Fibroblast of skin of right quadriceps (primary cell): ENCODE measurements at regions not wholly inside any gene's neighbourhood (a gene's known extent, or its start where the extent isn't known, plus 50 kb on each side); places are given as distances from the start of the nearest gene placed in this dataset.
A peak's percentile ranks its signal among the peaks of the same experiment; 100 is the strongest.

Experiments
- DNase-seq: peaks from one replicate; pipeline ENCODE4 v3.0.0-alpha.2; 2013

DNA sequence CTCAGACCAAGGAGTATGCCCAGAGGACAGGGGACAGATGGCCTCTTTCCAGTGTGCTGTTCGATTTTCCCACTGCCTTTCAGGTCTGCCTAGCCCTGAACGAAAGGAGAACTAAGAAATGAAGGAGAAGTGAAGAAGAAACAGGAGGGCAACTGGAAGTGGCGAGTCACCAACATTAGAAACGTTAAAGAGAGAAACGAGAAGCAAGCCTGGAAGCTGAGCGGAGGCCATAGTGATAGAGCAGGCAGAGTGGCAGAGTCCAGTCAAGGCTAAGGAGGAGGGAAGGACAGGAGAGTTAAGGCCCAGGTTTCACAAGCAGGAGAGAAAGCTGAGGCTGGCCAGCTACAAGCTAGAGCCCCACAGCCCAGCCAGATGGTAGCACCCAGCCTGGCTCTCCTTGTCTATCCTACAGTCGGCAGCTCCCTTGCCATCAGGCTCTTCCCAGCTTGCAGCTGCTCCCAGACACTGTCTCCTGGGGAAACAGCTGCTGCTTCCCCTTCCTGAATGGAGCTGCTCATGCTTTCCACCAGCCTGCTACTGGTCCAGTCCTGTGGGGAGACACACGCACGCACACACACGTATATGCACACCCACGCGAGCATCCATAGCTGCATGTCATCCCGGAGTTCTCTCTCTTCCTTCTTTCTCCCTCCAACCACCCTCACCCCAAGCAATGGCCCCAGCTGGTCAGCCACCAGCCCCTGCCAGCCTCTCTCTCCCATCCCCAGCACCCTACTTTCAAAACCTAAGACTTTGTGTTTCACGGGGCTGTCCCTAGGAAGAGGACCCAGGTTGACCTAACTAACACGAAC is 139.7 kb upstream of the CCND2 start:
- no peak for DNase-seq

DNA sequence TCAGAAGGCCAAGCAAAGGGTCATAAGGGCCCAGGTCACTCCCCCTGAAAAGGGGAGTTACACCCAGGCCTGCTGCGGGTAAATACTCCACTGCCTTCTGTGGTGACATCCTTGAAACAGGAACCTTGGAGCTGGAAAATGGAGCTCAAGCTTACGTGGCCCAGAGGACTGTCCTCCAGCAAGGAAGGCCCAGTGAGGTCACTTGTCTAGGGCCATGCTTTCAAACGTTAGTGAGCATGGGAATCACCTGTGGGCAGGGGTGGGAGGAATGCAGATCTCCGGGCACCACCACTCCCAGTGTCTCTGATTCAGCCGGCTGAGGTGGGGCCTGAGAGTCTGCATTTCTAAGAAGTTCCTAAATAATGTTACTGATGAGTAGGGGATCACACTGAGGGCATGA is 140.5 kb upstream of the CCND2 start:
- no peak for DNase-seq

DNA sequence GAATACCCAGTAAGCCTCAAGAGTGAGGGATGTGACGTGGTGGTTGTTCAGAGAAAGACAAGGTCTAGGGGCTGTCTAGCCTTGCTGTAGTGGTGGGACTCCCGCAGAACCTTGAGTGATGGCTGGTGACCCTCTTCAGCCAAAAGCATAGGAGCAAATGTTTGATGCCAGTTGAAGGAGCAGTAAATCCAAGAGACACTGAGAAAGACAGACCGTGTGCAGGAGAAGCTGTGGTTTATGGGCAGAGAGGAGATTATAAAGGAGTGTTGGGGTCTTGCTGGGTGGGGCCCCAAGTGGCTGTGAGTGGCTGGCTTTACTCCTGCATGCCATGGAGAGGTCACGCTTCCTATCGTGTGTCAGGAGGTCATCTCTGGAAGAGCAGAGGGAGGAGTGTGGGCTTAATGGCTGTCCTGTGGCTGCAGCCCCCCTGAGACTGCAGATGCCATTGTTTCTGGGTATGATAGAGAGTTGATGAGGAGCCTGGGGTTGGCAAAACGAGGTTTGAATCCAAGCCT is 152.0 kb upstream of the CCND2 start:
- DNase-seq: no peak

DNA sequence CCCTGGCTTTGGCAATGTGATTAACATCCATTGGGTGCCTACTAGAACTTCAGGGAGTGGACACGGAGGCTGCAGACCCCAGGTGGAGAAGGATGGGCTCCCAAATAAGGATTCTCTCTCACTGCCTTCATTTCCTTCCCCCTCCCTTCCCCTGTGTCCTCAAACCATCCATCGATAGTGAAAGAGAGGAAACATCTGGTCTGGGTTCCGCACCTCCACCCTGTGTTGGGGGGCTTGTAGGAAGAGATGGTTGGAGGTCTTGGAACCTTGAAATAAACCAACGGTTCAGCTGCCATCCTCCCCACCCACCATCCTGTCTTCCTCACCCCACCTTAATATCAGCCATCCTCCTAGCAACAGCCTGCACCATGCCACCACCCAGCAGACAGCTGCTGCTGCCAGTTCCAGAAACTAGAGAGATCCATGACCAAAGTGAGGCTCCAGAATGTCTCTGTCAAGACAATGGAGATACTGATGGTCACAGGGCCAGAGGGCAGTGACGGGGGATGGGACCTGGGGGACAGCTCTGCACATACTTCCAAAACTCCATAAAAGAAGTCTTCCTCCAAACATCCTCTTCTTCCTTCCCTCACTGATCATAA is 153.1 kb upstream of the CCND2 start:
- no peak for DNase-seq

DNA sequence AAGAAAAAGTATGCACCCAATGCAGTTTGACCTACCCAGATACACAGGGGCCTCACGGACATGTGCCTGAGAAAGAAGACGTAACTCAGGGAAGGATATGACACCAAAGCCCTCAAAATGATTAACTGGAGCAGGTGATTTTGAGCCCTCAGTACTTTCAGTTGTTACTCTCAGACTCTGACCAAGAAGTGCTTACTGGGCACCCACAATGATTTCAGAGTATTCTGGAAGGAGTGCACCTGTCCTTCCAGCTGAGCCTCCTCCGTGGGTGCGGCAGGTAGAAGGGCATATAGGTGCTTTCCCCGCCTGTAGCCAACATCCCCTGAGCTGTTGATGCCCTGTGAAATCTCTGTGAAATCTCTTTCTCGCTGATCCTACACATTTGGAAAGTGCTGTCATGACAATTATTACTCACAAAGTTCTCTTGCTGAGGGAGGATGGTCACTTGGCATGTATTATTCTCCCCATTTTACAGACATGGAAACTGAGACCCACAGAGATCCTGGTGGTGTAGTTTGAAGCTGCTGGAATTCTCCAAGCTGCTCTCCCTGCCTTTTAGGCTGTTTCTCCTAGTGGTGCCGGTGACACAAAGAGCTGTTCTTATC is 154.3 kb upstream of the CCND2 start:
- DNase-seq: no peak

DNA sequence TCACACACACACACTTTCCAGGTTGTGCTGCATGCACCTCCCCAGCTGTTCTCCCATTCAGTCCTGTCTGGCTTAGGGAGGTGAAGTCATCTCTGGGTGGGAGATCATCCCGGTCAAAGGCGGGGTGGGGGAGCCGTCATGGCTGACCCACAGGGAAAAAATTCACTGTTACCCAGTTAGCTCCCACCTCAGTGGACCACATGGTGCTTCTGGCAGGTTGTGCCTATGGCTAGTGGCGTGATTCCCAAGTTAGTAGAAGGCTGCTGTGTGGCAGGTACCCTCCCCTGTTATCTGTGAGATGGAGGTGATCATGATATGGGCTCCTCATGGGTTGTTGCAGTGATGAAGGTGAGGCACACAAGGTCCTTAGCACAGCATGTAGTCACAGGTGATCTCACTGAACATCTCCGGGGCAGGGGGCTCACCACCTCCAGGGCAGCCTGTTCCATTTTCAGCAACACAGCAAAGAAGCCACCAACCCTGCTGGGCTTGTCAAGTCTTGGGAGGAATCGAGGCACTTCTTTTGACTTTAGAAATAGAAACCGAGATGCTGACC is 154.9 kb upstream of the CCND2 start:
- no peak for DNase-seq

DNA sequence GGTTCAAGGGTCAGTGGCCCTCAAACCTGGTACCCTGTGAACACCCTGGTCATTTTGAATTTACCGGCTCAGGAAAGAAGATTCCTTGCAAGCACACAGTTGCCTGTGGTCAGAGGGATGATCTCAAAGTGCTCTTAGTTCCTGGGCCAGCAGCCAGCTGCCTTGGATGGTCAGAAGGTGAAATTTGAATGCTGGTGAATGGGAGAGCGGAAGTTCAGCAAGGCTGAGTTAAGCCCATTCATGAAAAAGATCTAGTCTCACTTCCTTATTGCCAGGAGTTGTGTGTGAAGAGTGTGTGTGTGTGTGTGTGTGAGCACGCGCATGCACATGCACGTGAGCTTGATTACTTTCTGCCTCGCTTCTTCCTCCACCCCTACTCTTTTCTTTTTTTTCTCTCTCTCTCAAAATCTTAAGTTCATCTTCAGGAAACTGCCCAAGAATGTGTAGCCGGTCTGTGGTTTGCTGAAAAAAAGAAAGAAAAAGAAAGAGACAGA is 155.5 kb upstream of the CCND2 start:
- peak; percentile 41 for DNase-seq

DNA sequence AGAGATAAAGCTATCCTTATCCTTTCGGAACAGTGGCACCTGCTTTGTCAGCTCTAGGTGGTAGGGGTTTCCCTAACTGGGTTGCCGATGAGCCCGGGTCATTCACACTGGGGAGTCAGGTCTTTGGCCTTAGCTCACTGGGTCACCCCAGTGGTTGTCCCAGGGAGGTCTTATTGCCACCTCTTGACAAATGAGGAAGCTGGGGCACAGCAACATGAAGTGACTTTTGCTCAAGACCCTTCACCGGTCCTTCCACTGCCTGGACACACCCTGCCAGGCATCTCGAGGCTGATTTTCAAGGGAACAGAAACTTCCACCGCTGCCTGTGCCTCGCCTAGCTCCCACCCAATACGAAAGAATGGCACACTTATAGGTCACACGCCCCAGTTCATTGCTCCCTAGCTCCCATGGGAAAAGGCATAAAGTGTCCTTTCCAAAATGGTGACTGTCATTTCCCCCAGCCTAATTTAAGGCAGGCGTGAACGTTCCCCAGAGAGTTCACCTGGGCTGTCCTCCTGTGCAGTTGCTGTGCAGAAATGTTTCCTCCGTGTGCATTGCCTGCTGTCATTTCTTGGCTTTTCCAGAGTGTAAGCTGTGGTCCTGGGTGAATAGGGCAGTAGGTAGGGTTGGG is 156.1 kb upstream of the CCND2 start:
- DNase-seq: no peak

DNA sequence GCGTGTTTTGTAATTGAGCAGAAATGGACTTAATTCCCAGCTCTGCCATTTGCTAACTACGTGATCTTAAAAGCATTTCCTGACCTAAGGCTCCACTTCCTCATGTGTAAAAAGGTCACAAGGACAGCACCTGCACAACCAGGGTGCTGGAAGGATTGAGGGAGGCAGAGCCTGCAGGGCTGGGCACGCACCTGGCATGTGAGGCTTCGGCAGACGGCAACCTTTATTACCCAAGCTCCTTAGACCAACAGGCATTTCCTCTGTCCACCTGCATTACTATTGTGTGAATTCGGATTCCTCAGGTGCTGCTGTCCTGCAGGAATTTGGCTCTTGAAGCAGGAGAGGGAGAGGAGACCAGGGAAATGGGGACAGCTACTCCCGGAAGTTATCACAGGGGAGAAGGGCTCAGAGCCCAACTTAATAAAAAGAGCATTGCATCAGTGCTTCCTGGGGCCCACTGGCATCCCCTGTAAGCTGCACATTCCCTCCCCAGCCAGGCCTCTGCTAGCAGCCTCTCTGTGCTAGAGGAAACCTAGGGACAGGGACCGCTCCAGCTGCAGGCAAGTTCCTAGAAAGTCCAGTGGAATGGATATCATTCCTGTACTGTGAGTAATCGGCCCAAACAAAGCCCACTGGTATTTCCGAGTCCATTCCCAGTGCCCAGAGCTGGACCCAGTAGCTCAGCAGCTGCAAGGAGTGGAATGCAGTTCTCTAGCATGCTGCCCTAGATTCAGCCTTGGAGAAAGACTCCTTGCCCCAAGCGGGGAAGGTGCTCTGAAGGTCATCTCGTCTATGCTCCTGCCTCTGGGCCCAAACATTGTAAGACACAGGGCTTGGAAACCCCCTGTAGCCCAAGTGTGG is 157.1 kb upstream of the CCND2 start:
- peak; percentile 76 for DNase-seq

DNA sequence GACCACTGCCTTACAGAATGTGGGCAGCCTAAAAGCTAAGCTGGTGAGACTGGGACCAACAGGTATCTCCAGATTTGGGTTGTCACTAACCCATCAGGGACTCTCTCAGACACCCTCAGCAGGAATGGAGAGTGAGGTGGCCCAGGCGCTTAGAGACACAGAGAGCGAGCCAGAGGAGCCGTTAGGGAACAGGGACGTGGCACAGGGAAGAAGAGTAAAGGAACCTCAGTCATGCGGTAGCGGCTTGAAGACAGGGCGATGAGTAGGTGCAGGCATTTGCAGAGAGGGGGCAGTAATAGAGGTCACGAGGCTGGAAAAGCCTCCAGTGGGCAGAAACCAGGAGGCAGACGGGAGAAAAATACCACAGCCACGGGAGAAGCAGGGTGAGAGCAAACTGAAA is 158.0 kb upstream of the CCND2 start:
- DNase-seq: no peak

DNA sequence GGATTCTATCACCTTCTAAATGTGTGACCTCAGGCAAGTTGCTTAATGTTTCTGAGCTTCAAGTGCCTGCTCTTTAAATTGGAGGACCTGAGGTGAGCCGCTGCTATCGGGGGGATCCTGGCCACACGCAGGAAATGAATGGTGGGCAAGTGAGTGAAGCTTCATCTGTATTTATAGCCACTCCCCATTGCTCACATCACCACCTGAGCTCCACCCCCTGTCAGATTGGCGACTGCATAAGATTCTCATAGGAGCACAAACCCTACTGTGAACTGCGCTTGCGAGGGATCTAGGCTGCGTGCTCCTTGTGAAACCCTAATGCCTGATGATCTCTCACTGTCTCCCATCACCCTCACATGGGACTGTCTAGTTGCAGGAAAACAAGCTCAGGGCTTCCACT is 158.6 kb upstream of the CCND2 start:
- DNase-seq: no peak

DNA sequence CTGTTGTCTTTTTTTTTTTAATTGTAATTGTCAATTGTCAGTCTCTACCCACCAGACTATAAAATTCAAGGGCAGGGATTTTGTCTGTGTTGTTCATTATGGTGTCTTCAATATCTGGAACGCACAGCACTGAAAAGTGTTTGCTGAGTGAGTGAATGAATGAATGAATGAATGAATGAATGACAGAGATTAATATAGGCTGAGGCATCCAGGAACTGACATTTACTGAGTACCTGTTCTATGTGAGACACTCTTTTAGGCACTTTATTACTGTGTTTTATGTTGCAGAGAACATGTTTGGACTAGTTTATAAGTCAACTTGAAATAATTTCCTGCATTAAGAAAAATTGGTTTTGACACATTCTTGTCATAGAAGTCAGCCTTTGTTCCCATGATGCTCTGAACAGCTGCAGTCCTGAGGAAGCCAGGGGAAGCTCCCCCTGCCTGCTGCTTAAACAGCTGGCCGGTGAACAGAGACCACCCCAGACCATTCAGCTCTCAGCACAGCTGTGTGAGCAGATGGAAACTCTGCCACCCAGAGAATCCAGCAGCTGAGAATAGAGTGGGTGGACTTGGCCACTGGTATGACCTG is 160.7 kb upstream of the CCND2 start:
- peak; percentile 14 for DNase-seq

DNA sequence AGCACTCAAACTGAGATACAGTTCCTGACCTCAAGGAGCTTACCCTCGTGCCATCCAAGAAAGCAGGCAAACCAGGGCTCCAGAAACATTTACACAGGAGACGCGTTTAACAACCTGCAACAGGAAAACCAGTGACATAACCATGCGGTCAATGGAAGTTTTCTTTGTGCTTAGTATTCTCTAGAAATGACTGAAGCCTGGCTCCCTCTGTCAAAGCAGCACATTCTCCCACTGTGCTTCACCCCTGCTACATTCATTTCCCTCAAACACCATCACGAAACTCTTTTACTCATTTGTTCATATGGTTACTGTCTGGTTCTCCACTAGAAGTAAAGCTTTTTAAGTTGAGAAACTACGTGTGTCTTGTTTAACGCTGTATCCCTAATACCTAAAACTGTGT is 161.3 kb upstream of the CCND2 start:
- DNase-seq: no peak

DNA sequence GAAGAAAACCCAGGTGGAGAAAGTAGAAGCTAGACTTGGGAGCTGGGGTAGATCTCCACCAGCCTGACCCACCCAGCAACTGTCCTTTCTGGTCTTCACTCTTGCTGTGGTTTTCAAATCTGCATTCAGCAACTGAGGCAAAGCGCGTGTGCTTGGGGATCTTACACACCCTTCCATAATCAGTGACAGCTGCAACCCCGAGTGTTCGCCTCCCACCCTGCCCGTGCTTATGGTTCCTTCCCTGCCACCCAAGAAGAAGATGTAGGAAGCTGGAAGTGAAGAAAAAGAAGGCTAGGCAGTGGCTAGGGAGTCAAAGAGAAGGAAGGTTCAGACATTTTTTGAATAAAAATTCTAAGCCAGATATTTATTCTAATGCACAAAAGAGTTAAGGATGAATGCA is 162.6 kb upstream of the CCND2 start:
- DNase-seq: no peak

DNA sequence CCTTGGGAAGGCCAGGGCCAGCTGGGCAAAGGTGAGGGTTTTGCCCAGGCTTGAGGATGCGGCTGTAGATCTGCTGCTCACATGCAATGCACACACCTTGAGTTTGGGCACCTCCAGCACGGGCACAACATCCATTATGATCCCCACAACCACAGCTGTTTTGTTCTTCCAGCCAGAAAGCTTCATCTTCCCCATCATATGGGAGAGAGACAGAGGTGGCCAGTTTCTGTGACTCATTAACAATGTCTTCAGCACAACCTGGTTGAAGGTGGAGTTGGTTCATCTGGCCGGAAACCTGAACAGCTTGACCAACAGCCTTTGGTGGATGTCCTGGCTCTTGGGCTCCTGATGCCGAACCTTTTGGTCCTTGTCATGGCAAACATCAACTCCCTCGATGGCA is 163.7 kb upstream of the CCND2 start:
- no peak for DNase-seq

DNA sequence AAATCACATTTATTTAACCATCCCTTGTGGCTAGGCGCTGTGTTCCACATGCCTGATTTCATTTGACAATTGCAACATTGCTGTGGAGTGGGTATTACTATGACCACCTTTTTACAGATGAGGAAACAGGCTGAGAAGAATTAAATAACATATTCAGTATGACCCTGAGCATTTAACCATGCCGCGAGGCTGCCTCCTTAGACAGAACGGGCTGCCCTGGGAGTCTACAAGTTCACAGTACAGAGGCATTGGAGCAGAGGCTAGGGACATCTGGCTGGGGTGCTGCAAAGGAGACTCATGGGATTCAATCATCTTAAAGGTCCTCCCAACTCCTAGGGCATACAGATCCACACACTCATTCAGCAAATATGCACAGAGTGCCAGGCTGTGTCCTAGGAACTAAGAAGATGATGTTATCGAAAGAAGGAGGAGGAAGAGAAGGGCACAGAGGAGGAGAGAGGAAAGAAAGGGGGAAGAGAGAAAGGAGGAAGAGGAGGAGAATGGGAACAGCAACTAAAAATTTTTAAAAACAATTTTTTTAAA is 164.7 kb upstream of the CCND2 start:
- peak; percentile 10 for DNase-seq

DNA sequence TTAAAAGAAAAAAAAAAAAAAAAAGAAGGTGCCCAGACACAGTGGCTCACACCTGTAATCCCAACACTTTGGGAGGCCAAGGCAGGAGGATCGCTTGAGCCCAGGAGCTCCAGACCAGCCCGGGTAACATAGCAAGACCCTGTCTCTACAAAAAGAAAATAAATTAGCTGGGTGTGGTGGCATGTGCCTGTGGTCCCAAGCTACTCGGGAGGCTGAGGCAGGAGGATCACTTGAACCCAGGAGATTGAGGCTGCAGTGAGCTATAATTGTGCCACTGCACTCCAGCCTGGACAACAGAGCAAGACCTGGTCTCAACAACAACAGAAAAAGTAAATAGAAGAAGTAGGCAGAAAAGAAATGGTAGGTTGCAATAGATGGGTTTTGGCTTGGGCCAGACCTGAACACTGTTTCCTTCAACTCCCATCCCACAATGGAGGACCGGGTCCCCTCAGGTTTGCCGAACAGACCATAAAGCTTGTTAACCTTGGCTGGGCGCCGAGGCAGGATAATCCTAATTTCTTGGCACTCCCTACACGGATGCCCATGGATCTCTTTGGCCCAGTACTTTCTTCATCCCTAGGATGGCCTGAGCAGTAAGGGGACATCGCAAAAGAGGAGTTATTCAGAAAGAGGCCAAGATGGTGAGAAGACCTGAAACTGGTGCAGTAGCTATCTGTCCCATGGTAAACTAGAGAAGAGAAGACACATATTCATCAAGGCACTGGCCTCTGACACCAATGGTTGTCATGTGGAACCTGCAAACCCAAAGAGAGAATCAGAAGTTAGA is 165.5 kb upstream of the CCND2 start:
- no peak for DNase-seq

DNA sequence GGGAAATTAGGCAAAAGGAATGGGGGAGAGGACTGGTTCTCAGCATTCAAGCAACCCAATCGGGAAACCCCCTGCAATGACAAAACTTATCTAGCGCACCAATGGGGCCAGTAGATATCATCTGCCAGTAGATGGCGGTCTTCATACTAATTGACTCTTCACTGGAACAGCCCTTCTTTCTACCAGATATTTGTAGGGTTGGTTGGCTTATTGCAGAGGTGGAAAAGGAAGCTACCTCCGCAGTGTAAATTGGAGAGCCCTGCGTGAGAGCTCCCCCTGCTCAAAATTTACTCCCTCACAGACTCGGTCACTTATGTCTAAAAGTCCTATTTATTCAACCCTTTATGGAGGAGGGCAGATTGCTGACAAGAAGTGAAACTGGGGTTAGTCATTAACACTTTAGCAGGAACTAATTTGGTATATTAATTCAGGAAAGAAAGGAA is 166.1 kb upstream of the CCND2 start:
- peak; percentile 64 for DNase-seq

DNA sequence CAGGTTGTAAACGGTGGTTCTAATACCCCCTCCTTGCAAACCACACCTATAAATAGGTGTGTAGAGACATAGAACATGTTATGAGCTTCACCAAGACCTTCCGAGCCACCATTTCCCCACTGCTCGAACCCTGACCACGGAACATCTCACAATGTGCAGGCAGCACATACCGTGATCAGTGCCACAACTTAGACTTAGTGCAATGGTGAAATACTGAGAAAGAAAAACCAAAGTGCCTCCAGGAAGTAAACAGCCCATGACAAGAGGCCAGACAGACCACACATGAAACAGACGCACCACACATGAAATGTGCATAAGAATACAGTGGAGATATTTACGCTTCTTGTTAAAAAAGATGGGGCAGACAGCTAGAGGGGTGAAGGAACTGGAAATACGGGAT is 166.9 kb upstream of the CCND2 start:
- DNase-seq: no peak

DNA sequence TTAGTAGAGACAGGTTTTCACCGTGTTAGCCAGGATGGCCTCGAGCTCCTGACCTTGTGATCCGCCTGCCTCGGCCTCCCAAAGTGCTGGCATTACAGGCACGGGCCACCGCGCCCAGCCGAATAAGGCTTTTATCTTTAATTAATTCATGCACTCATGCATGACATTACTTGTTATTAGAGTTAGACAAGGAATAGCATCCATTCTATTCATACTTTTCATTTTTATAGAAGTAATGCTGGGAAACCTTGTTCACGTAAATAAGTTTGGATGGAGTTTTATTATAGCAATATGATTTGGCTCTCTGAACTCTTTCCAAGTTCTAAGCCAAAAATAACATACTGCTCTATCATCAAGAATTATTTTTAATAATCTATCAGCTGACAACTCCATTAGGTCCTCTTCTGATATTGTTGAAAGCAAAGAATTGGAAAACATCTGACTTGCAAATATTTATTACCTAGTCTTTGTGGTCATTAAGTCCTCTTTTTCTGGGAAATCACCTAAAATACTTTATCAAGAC is 168.8 kb upstream of the CCND2 start:
- no peak for DNase-seq
